ENCODE measurements at regions not wholly inside any gene's neighbourhood (a gene's known extent, or its start where the extent isn't known, plus 50 kb on each side); places are given as distances from the start of the nearest gene placed in this dataset.
"Not testable (repeated sequence)": the region's sequence is repeated elsewhere in the genome, so short reads cannot be mapped to it uniquely, and the experiment has no call there.

GRCh38 chr5:136738829-136739228 lies 373.5 kb upstream of the TRPC7 start:
- Histone ChIP-seq H3K27me3 (ENCODE audit: insufficient read depth, low read length, poor library complexity, severe bottlenecking) (no peaks in the 10 kb centered on the region), H3K36me3 (ENCODE audit: insufficient read depth, low read length) (no peaks in the 10 kb centered on the region), H4K20me1 (ENCODE audit: insufficient read depth, low read length, poor library complexity, severe bottlenecking) (no peaks in the 10 kb centered on the region), H3K4me3 (ENCODE audit: low read length, poor library complexity, severe bottlenecking) (no peak overlapping the region), H3K4me2 (ENCODE audit: low read depth, low read length, poor library complexity, severe bottlenecking) (no peak overlapping the region), H2AFZ (ENCODE audit: low read length) (no peak overlapping the region), H3K4me1 (ENCODE audit: insufficient read depth, low read length, poor library complexity, severe bottlenecking) (no peaks in the 10 kb centered on the region), H3K9me2 (replicated peaks; ENCODE audit: low read depth, low read length) (no peaks in the 10 kb centered on the region), H3K79me2 (ENCODE audit: insufficient read depth, low read length) (no peaks in the 10 kb centered on the region), H3F3A (ENCODE audit: low read depth) (no peaks in the 10 kb centered on the region), H3K9me3 (ENCODE audit: insufficient read depth, low read depth, low read length) (peaks cover 4% of the 10 kb centered on the region; the same call in 1 of the 2 replicates), H3K9ac (ENCODE audit: low read depth, low read length, poor library complexity, severe bottlenecking) (no peak overlapping the region)
- TF ChIP-seq EZH2phosphoT487 (IDR thresholded peaks at IDR 0.05; ENCODE audit: borderline replicate concordance): no peak
- TF ChIP-seq CTCF (conservative IDR thresholded peaks at IDR 0.05; ENCODE audit: low read length): no peak

GRCh38 chr5:136736021-136736420 lies 370.7 kb upstream of the TRPC7 start:
- Histone ChIP-seq H3K79me2 (ENCODE audit: insufficient read depth, low read length) (no peaks in the 10 kb centered on the region), H3K9ac (ENCODE audit: low read depth, low read length, poor library complexity, severe bottlenecking) (no peak overlapping the region), H3K4me1 (ENCODE audit: insufficient read depth, low read length, poor library complexity, severe bottlenecking) (no peaks in the 10 kb centered on the region), H3K9me2 (replicated peaks; ENCODE audit: low read depth, low read length) (no peaks in the 10 kb centered on the region), H3K4me3 (ENCODE audit: low read length, poor library complexity, severe bottlenecking) (no peak overlapping the region), H3K9me3 (ENCODE audit: insufficient read depth, low read depth, low read length) (no peaks in the 10 kb centered on the region), H3K36me3 (ENCODE audit: insufficient read depth, low read length) (no peaks in the 10 kb centered on the region), H3F3A (ENCODE audit: low read depth) (no peaks in the 10 kb centered on the region), H3K27me3 (ENCODE audit: insufficient read depth, low read length, poor library complexity, severe bottlenecking) (no peaks in the 10 kb centered on the region), H4K20me1 (ENCODE audit: insufficient read depth, low read length, poor library complexity, severe bottlenecking) (no peaks in the 10 kb centered on the region), H3K4me2 (ENCODE audit: low read depth, low read length, poor library complexity, severe bottlenecking) (no peak overlapping the region), H2AFZ (ENCODE audit: low read length) (no peak overlapping the region)
- no peak for TF ChIP-seq EZH2phosphoT487 (IDR thresholded peaks at IDR 0.05; ENCODE audit: borderline replicate concordance)
- no peak for TF ChIP-seq CTCF (conservative IDR thresholded peaks at IDR 0.05; ENCODE audit: low read length)

GRCh38 chr5:136735611-136736010 lies 370.3 kb upstream of the TRPC7 start:
- H2AFZ ChIP-seq (ENCODE audit: low read length): not testable (repeated sequence)

GRCh38 chr5:136734628-136735027 lies 369.3 kb upstream of the TRPC7 start:
- Histone ChIP-seq H3K4me1 (ENCODE audit: insufficient read depth, low read length, poor library complexity, severe bottlenecking) (no peaks in the 10 kb centered on the region), H4K20me1 (ENCODE audit: insufficient read depth, low read length, poor library complexity, severe bottlenecking) (no peaks in the 10 kb centered on the region), H3K79me2 (ENCODE audit: insufficient read depth, low read length) (no peaks in the 10 kb centered on the region), H3K36me3 (ENCODE audit: insufficient read depth, low read length) (no peaks in the 10 kb centered on the region), H3K4me2 (ENCODE audit: low read depth, low read length, poor library complexity, severe bottlenecking) (no peak overlapping the region), H3K9ac (ENCODE audit: low read depth, low read length, poor library complexity, severe bottlenecking) (no peak overlapping the region), H3K27me3 (ENCODE audit: insufficient read depth, low read length, poor library complexity, severe bottlenecking) (no peaks in the 10 kb centered on the region), H3K4me3 (ENCODE audit: low read length, poor library complexity, severe bottlenecking) (no peak overlapping the region), H3K9me3 (ENCODE audit: insufficient read depth, low read depth, low read length) (no peaks in the 10 kb centered on the region), H2AFZ (ENCODE audit: low read length) (no peak overlapping the region), H3K9me2 (replicated peaks; ENCODE audit: low read depth, low read length) (no peaks in the 10 kb centered on the region), H3F3A (ENCODE audit: low read depth) (no peaks in the 10 kb centered on the region)
- TF ChIP-seq CTCF (conservative IDR thresholded peaks at IDR 0.05; ENCODE audit: low read length) (no peak), EZH2phosphoT487 (IDR thresholded peaks at IDR 0.05; ENCODE audit: borderline replicate concordance) (no peak)

More at GRCh38 chr5:136735611-136736010, 370.3 kb upstream of the TRPC7 start:
- H3K79me2 ChIP-seq (ENCODE audit: insufficient read depth, low read length); H3K4me3 ChIP-seq (ENCODE audit: low read length, poor library complexity, severe bottlenecking); H4K20me1 ChIP-seq (ENCODE audit: insufficient read depth, low read length, poor library complexity, severe bottlenecking); H3K36me3 ChIP-seq (ENCODE audit: insufficient read depth, low read length); H3F3A ChIP-seq (ENCODE audit: low read depth); H3K9ac ChIP-seq (ENCODE audit: low read depth, low read length, poor library complexity, severe bottlenecking); H3K9me2 ChIP-seq (replicated peaks; ENCODE audit: low read depth, low read length); H3K9me3 ChIP-seq (ENCODE audit: insufficient read depth, low read depth, low read length); H3K4me2 ChIP-seq (ENCODE audit: low read depth, low read length, poor library complexity, severe bottlenecking); H3K27me3 ChIP-seq (ENCODE audit: insufficient read depth, low read length, poor library complexity, severe bottlenecking); H3K4me1 ChIP-seq (ENCODE audit: insufficient read depth, low read length, poor library complexity, severe bottlenecking): not testable (repeated sequence)

Data from Loucy (cell line).